NT2/D1 (cell line): ENCODE measurements at regions not wholly inside any gene's neighbourhood (a gene's known extent, or its start where the extent isn't known, plus 50 kb on each side); places are given as distances from the start of the nearest gene placed in this dataset.

Experiments
- SUZ12 ChIP-seq: IDR thresholded peaks from 2 replicates; pipeline ENCODE4 v1.6.1; 2011; ENCODE audit not compliant: insufficient read length, insufficient read depth; ENCODE audit errors: extremely low read depth
- YY1 ChIP-seq: IDR thresholded peaks from 2 replicates; pipeline ENCODE4 v1.6.1; 2011; ENCODE audit not compliant: insufficient read length, insufficient read depth

DNA sequence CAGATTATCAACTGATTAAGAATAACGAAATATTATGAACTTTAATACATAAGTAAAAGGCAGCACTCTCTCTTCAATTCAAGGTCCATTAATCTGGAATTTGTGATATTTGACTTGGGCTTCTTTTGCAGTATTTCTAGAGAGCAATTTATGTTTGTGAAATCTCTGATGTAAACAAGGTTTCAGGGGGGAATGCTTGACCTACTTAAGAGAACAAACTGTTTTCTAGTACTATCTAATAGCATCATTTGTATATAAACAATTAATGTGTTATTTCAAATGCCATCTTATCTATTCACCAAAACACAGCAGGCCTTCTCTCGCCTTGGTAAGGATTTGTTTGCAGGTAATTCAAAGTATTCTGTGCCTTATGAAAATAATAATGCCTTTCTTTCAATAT is 103.6 kb upstream of the FST start:
- no peak for TF ChIP-seq YY1
- TF ChIP-seq SUZ12 = no peak
